ENCODE measurements at regions not wholly inside any gene's neighbourhood (a gene's known extent, or its start where the extent isn't known, plus 50 kb on each side); places are given as distances from the start of the nearest gene placed in this dataset.

DNA sequence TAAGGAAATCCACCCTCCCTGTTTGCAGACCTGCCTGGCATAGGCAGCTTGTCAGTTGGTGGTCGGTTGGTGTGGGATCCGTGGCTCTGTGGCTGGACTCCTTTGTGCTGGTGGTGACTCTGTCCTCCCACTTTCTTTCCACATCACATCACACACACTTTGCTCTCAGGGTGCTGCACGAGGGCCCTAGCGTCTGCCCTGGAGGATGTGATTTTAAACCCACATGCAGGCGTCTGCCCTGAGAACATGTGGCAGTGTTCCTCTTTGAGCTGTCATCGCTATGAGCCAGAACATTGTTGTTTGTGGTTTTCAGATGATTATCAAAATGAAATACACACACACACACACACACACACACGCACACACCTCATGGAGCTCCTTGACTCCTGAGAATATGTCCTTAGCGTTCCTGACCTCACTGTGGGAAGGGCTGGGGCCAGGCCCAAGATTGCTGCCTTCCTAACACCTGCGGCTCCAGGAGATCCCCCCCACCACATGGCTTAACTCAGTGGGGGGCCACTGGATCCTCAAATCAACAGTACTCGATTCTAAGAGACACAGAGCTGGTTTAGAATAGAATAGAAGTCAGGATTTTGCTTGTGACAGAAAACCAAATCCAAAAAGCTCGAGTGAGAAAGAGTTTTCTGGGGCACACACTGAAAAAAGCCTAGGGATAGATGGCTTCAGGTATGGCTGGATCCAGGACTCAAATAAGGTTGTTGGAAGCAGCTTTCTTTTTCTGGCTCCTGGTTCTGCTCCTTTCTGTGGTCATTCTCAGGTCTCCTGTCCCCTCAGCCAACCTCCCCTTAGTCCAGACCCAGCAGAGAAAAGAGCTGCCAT lies 54.8 kb downstream of the RTP5 start:
- H3K27ac ChIP-seq, result no peak overlapping the region
- no peaks in the 10 kb centered on the region for H4K20me1 ChIP-seq (ENCODE audit: insufficient read depth)
- TF ChIP-seq, protein P1, sequence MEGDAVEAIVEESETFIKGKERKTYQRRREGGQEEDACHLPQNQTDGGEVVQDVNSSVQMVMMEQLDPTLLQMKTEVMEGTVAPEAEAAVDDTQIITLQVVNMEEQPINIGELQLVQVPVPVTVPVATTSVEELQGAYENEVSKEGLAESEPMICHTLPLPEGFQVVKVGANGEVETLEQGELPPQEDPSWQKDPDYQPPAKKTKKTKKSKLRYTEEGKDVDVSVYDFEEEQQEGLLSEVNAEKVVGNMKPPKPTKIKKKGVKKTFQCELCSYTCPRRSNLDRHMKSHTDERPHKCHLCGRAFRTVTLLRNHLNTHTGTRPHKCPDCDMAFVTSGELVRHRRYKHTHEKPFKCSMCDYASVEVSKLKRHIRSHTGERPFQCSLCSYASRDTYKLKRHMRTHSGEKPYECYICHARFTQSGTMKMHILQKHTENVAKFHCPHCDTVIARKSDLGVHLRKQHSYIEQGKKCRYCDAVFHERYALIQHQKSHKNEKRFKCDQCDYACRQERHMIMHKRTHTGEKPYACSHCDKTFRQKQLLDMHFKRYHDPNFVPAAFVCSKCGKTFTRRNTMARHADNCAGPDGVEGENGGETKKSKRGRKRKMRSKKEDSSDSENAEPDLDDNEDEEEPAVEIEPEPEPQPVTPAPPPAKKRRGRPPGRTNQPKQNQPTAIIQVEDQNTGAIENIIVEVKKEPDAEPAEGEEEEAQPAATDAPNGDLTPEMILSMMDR (conservative IDR thresholded peaks at IDR 0.05; ENCODE audit: low read depth, low read length), result no peak
- H3K4me2 ChIP-seq, result no peak overlapping the region
- no peaks in the 10 kb centered on the region for H3K36me3 ChIP-seq (ENCODE audit: insufficient read depth)
- no peaks in the 10 kb centered on the region for H3K27me3 ChIP-seq (ENCODE audit: insufficient read depth, low read depth)
- no peaks in the 10 kb centered on the region for H3K79me2 ChIP-seq (ENCODE audit: insufficient read depth, low read depth)
- no peak overlapping the region for H3K9ac ChIP-seq
- H3K4me1 ChIP-seq (ENCODE audit: low read depth, poor library complexity, severe bottlenecking), result no peaks in the 10 kb centered on the region
- no peak overlapping the region for H3K4me3 ChIP-seq (IDR thresholded peaks at IDR 0.05; ENCODE audit: insufficient read depth, low read depth, low read length)
- H2AFZ ChIP-seq (ENCODE audit: low read depth), result no peak overlapping the region

- Histone ChIP-seq H3K27me3 (ENCODE audit: insufficient read depth, low read depth) (no peaks in the 10 kb centered on the region), H3K36me3 (ENCODE audit: insufficient read depth) (no peaks in the 10 kb centered on the region), H3K79me2 (ENCODE audit: insufficient read depth, low read depth) (no peaks in the 10 kb centered on the region), H3K4me1 (ENCODE audit: low read depth, poor library complexity, severe bottlenecking) (no peaks in the 10 kb centered on the region), H3K9ac (no peak overlapping the region), H4K20me1 (ENCODE audit: insufficient read depth) (no peaks in the 10 kb centered on the region), H3K4me3 (IDR thresholded peaks at IDR 0.05; ENCODE audit: insufficient read depth, low read depth, low read length) (no peak overlapping the region), H3K27ac (no peak overlapping the region), H2AFZ (ENCODE audit: low read depth) (no peak overlapping the region), H3K4me2 (no peak overlapping the region)
- TF ChIP-seq, protein P1 (conservative IDR thresholded peaks at IDR 0.05; ENCODE audit: low read depth, low read length), result no peak
These were observed 55.4 kb downstream of the RTP5 start for GRCh38 chr2:241924909-241925250.

- Histone ChIP-seq H3K79me2 (ENCODE audit: insufficient read depth, low read depth) (no peaks in the 10 kb centered on the region), H2AFZ (ENCODE audit: low read depth) (no peak overlapping the region), H3K4me1 (ENCODE audit: low read depth, poor library complexity, severe bottlenecking) (no peaks in the 10 kb centered on the region), H3K4me2 (no peak overlapping the region), H3K9ac (no peak overlapping the region), H3K36me3 (ENCODE audit: insufficient read depth) (no peaks in the 10 kb centered on the region), H3K4me3 (IDR thresholded peaks at IDR 0.05; ENCODE audit: insufficient read depth, low read depth, low read length) (no peak overlapping the region), H3K27me3 (ENCODE audit: insufficient read depth, low read depth) (no peaks in the 10 kb centered on the region), H3K27ac (no peak overlapping the region), H4K20me1 (ENCODE audit: insufficient read depth) (no peaks in the 10 kb centered on the region)
- TF ChIP-seq, protein P1 (conservative IDR thresholded peaks at IDR 0.05; ENCODE audit: low read depth, low read length), result no peak
These were observed 55.7 kb downstream of the RTP5 start for GRCh38 chr2:241925277-241925676.

- Histone ChIP-seq H3K9ac (no peak overlapping the region), H3K4me3 (IDR thresholded peaks at IDR 0.05; ENCODE audit: insufficient read depth, low read depth, low read length) (no peak overlapping the region), H3K27ac (no peak overlapping the region), H2AFZ (ENCODE audit: low read depth) (no peak overlapping the region), H4K20me1 (ENCODE audit: insufficient read depth) (no peaks in the 10 kb centered on the region), H3K36me3 (ENCODE audit: insufficient read depth) (no peaks in the 10 kb centered on the region), H3K4me1 (ENCODE audit: low read depth, poor library complexity, severe bottlenecking) (no peaks in the 10 kb centered on the region), H3K79me2 (ENCODE audit: insufficient read depth, low read depth) (no peaks in the 10 kb centered on the region), H3K4me2 (no peak overlapping the region), H3K27me3 (ENCODE audit: insufficient read depth, low read depth) (no peaks in the 10 kb centered on the region)
- TF ChIP-seq, protein P1 (conservative IDR thresholded peaks at IDR 0.05; ENCODE audit: low read depth, low read length), result no peak
These were observed 56.4 kb downstream of the RTP5 start for GRCh38 chr2:241925821-241926441.
